HepG2 (cell line): ENCODE measurements at regions not wholly inside any gene's neighbourhood (a gene's known extent, or its start where the extent isn't known, plus 50 kb on each side); places are given as distances from the start of the nearest gene placed in this dataset.

Source experiments
- ATAC-seq: fragments of 200-7000 bp; cut with Tn5 transposase; 3 replicates; pipeline ENCODE4 v1.9.1; 2020; ENCODE audit warnings: mild to moderate bottlenecking, moderate library complexity
- BruUV-seq: library from RNA; stranded (reverse); fragments of 400-500 nt; replicated peaks from 2 replicates; lab custom pipeline; 2021; lab: Mats Ljungman, UMichigan
- CTCF ChIA-PET: fragments of 300-600 bp; formaldehyde crosslinking; extraction: SDS; loops from one replicate; lab custom pipeline; 2021; ENCODE audit warnings: low total read pairs, inconsistent platforms, low intra/inter-chr PET ratio; lab: Yijun Ruan, JAX
- POLR2A ChIA-PET: fragments of 350-600 bp; sonication (Branson Sonifier 250); formaldehyde crosslinking; loops from one replicate; lab custom pipeline; 2020; ENCODE audit warnings: antibody characterized with exemption, inconsistent platforms; lab: Yijun Ruan, JAX
- DNase-seq: peaks from one replicate; pipeline ENCODE4 v3.0.0-alpha.2; 2015; ENCODE audit warnings: low spot score
- FAIRE-seq: peaks from 3 replicates; lab custom pipeline; 2011; peaks lifted over from hg19 to GRCh38; lab: Jason Lieb, UNC
- H2AFZ ChIP-seq: one replicate; pipeline ENCODE4 v1.6.1; 2011; ENCODE audit warnings: low read length, inconsistent platforms
- H3K27ac ChIP-seq: fragments of 300-600 bp; 3 replicates; pipeline ENCODE4 v1.8.0; 2011; ENCODE audit warnings: mixed run types, mild to moderate bottlenecking, mixed read lengths, low read length, inconsistent platforms; ENCODE audit not compliant: insufficient read depth; ENCODE audit errors: extremely low read length
- H3K27me3 ChIP-seq, 2 experiments: fragments of 200-600 bp in 1 of 2; 2 replicates in 1 of 2; 3 replicates in 1 of 2; pipeline versions ENCODE4 v1.6.0 to v1.8.0; 2011; ENCODE audit warnings: low read length in 2 of 2, mild to moderate bottlenecking in 2 of 2, moderate library complexity in 2 of 2, inconsistent platforms in 1 of 2; ENCODE audit not compliant: insufficient read depth in 2 of 2, control insufficient read depth in 1 of 2
- H3K36me3 ChIP-seq, 2 experiments: fragments of 200-600 bp in 1 of 2; replicated peaks in 1 of 2; 2 replicates in 1 of 2; 3 replicates in 1 of 2; pipeline versions ENCODE4 v1.5.1 to v1.8.0; 2011; ENCODE audit warnings: low read length in 2 of 2, inconsistent platforms in 1 of 2; ENCODE audit not compliant: insufficient read depth in 2 of 2, control insufficient read depth in 1 of 2
- H3K4me1 ChIP-seq: 2 replicates; pipeline ENCODE4 v1.5.1; 2012; ENCODE audit warnings: low read length, inconsistent platforms; ENCODE audit not compliant: insufficient read depth
- H3K4me2 ChIP-seq: 2 replicates; pipeline ENCODE4 v1.6.0; 2011; ENCODE audit warnings: low read depth, low read length, inconsistent platforms
- H3K4me3 ChIP-seq, 3 experiments: fragments of 200-600 bp in 1 of 3; sonication (generic), shearing (Covaris generic) in 1 of 3; replicated peaks in 1 of 3; 2 replicates each; pipeline ENCODE4 v1.5.1; 2011 to 2016; ENCODE audit warnings: low read length in 3 of 3, inconsistent platforms in 2 of 3, low read depth in 2 of 3, mild to moderate bottlenecking in 2 of 3, control low read depth in 1 of 3, mixed read lengths in 1 of 3; ENCODE audit not compliant: insufficient read depth in 1 of 3
- H3K79me2 ChIP-seq: one replicate; pipeline ENCODE4 v1.6.1; 2011; ENCODE audit warnings: low read length, inconsistent platforms; ENCODE audit not compliant: insufficient read depth
- H3K9ac ChIP-seq: 2 replicates; pipeline ENCODE4 v1.6.0; 2011; ENCODE audit warnings: mild to moderate bottlenecking, low read depth, low read length, inconsistent platforms; ENCODE audit not compliant: insufficient read depth
- H3K9me3 ChIP-seq: 2 replicates; pipeline ENCODE4 v1.5.1; 2012; ENCODE audit warnings: mild to moderate bottlenecking, low read length
- H4K20me1 ChIP-seq: 2 replicates; pipeline ENCODE4 v1.6.0; 2011; ENCODE audit warnings: inconsistent platforms, mild to moderate bottlenecking, low read length, moderate library complexity; ENCODE audit not compliant: insufficient read depth
- CREB1 ChIP-seq, 2 experiments: fragments of 450-650 bp in 1 of 2; IDR thresholded peaks; 2 replicates each; pipeline ENCODE4 v1.6.1; 2016 to 2017; ENCODE audit warnings: control low read depth in 1 of 2, mild to moderate bottlenecking in 1 of 2, missing compliant biosample characterization in 1 of 2, missing genetic modification characterization in 1 of 2
- EZH2 ChIP-seq: conservative IDR thresholded peaks from 2 replicates; pipeline ENCODE4 v1.6.1; 2012; ENCODE audit warnings: mild to moderate bottlenecking, low read depth, low read length, moderate library complexity
- MBNL3 ChIP-seq: fragments of 250-450 bp; sonication (Bioruptor Pico); conservative IDR thresholded peaks from 2 replicates; pipeline ENCODE4 v1.8.0; 2022; ENCODE audit warnings: mild to moderate bottlenecking, inconsistent platforms
- NFYB ChIP-seq: sonication (generic); formaldehyde crosslinking; IDR thresholded peaks from 2 replicates; pipeline ENCODE4 v1.4.0; 2020; ENCODE audit warnings: missing genetic modification reagents
- PCBP1 ChIP-seq: fragments of 200-400 bp; formaldehyde crosslinking; IDR thresholded peaks from 2 replicates; pipeline ENCODE4 v1.6.1; 2017; ENCODE audit warnings: mild to moderate bottlenecking, low read depth, low read length, borderline replicate concordance
- ZC3H13 ChIP-seq: sonication (generic); formaldehyde crosslinking; IDR thresholded peaks from 2 replicates; pipeline ENCODE4 v1.8.1; 2023; ENCODE audit warnings: mild to moderate bottlenecking, missing genetic modification reagents, moderate library complexity
- ZNF432 ChIP-seq: sonication (generic); formaldehyde crosslinking; IDR thresholded peaks from 2 replicates; pipeline ENCODE4 v1.5.0; 2020; ENCODE audit warnings: missing genetic modification reagents, mild to moderate bottlenecking, borderline replicate concordance
- ZNF737 ChIP-seq: sonication (generic); formaldehyde crosslinking; IDR thresholded peaks from 2 replicates; pipeline ENCODE4 v1.5.0; 2020; ENCODE audit warnings: missing genetic modification reagents, mild to moderate bottlenecking, borderline replicate concordance
- WGBS: methylation state at CpG from one replicate; pipeline ENCODE4 v1.1.6; 2017; ENCODE audit warnings: low lambda C conversion rate; 5-methylcytosine and 5-hydroxymethylcytosine counted together
- in situ Hi-C: cut with HindIII; loops from 2 replicates; pipeline ENCODE4 v1.10.0; 2017; ENCODE audit warnings: low pct_unique_long_range_greater_than_20kb; ENCODE audit not compliant: extremely low pct_ligation_motif_present
- intact Hi-C: fragments of 100-400 bp; cut with micrococcal nuclease; formaldehyde crosslinking; loops from one replicate; pipeline ENCODE4 v1.10.0; 2022; ENCODE audit not compliant: unreplicated experiment
- TF ChIP-seq, protein P1 (sequence below): sonication (generic); formaldehyde crosslinking; IDR thresholded peaks from 2 replicates; pipeline ENCODE4 v1.5.0; 2020; ENCODE audit warnings: mild to moderate bottlenecking, missing genetic modification reagents
- TF ChIP-seq, protein P2 (sequence below): sonication (generic); formaldehyde crosslinking; IDR thresholded peaks from 2 replicates; pipeline ENCODE4 v1.4.0; 2020; ENCODE audit warnings: mild to moderate bottlenecking, missing genetic modification reagents
- TF ChIP-seq, protein P3 (sequence below): sonication (generic); formaldehyde crosslinking; IDR thresholded peaks from 2 replicates; pipeline ENCODE4 v1.5.0; 2020; ENCODE audit warnings: mild to moderate bottlenecking, missing genetic modification reagents, moderate library complexity
- TF ChIP-seq, protein P4 (sequence below): sonication (generic); formaldehyde crosslinking; IDR thresholded peaks from 2 replicates; pipeline ENCODE4 v1.5.0; 2020; ENCODE audit warnings: missing genetic modification reagents

DNA sequence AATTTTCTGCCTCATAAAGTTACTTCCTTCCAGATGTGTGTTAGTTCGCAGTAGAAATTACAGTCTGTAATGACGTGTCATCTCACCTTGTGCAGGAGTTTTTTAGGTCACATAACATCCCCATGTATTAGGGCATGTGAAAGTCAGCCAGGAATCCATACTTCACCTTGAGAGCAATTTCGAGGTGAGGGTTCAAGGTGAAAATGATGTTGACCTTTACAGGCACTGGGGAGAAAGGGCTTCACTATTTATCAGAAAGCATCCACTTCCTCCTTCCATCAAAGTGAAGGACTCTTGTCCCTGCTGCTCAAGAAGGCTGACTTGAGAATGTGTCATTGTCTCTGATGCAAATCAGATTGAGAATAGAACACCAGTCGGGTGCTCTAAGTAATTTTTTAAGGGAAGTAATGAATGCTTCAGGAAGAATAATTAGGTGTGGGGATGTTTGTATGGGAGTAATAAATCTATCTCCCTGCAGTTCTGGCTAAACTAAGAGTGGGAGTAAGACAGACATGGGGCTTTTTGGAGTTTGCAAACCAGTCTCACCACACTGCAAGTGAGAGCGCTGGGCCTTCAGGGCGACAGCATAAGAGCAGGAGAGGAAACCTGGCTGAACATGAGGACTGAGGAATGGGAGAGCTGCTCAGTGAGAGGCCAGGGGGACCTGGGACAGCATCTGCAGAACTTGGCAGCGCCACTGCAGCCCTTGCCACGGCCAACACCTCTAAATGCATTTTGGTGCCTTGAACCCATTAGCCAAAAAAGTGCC is 85.9 kb upstream of the IL12A start:
- H3K36me3 ChIP-seq, result no peaks in the 10 kb centered on the region
- H3K27ac ChIP-seq, result no peak overlapping the region
- H4K20me1 ChIP-seq, result no peaks in the 10 kb centered on the region
- BruUV-seq, result no TSS peak
- no peak overlapping the region for H3K4me2 ChIP-seq
- H3K4me1 ChIP-seq, result no peaks in the 10 kb centered on the region
- WGBS, result 30% methylated on average over 6 of the region's 8 CpGs
- ATAC-seq (no peak), DNase-seq (no peak), FAIRE-seq (no peak)
- in situ Hi-C loops, result no loop called here
- CTCF ChIA-PET, result no interaction called here
- TF ChIP-seq MBNL3, result no peak
- TF ChIP-seq CREB1 (IDR thresholded peaks at IDR 0.05), result peak; percentile 61
- no peak for TF ChIP-seq CREB1 (CRISPR knock-in tag; IDR thresholded peaks at IDR 0.05)
- H3K9me3 ChIP-seq, result no peaks in the 10 kb centered on the region
- no peak overlapping the region for H2AFZ ChIP-seq
- H3K27me3 ChIP-seq, result no peaks in the 10 kb centered on the region
- no peak overlapping the region for H3K9ac ChIP-seq
- intact Hi-C loops, result no loop called here
- no peak overlapping the region for H3K4me3 ChIP-seq
- POLR2A ChIA-PET, result no interaction called here
- no peaks in the 10 kb centered on the region for H3K79me2 ChIP-seq

DNA sequence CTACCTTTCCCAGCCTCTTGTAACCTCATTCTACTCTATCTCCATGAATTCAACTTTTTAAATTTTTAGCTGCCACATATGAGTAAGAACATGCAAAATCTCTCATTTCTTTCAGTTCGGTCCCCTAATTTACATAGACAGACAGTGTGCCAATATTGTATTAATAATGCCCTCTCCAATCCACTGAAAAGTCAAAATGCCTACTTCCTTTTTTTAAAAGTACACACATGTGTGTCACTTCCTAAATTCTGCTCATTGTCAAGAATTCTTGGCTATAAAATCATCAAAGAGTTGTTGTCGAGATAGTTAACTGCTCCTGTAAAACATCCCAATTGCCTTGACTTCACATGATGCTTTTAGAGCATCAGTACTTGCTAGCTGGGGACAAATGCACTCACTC is 84.2 kb upstream of the IL12A start:
- no peak overlapping the region for H3K4me2 ChIP-seq
- no peaks in the 10 kb centered on the region for H3K36me3 ChIP-seq
- no peak overlapping the region for H3K9ac ChIP-seq
- CTCF ChIA-PET, result no interaction called here
- in situ Hi-C loops (no loop called here), intact Hi-C loops (no loop called here)
- WGBS, result 33% methylated on average over 2 of the region's 2 CpGs
- H3K4me3 ChIP-seq, result no peak overlapping the region
- BruUV-seq, result no TSS peak
- no peaks in the 10 kb centered on the region for H3K9me3 ChIP-seq
- H3K27me3 ChIP-seq, result no peaks in the 10 kb centered on the region
- no peaks in the 10 kb centered on the region for H4K20me1 ChIP-seq
- H3K27ac ChIP-seq, result no peak overlapping the region
- no peaks in the 10 kb centered on the region for H3K79me2 ChIP-seq
- H2AFZ ChIP-seq, result no peak overlapping the region
- FAIRE-seq, result no peak
- DNase-seq, result no peak
- POLR2A ChIA-PET, result no interaction called here
- no peak for ATAC-seq
- H3K4me1 ChIP-seq, result no peaks in the 10 kb centered on the region
- TF ChIP-seq, protein P1, sequence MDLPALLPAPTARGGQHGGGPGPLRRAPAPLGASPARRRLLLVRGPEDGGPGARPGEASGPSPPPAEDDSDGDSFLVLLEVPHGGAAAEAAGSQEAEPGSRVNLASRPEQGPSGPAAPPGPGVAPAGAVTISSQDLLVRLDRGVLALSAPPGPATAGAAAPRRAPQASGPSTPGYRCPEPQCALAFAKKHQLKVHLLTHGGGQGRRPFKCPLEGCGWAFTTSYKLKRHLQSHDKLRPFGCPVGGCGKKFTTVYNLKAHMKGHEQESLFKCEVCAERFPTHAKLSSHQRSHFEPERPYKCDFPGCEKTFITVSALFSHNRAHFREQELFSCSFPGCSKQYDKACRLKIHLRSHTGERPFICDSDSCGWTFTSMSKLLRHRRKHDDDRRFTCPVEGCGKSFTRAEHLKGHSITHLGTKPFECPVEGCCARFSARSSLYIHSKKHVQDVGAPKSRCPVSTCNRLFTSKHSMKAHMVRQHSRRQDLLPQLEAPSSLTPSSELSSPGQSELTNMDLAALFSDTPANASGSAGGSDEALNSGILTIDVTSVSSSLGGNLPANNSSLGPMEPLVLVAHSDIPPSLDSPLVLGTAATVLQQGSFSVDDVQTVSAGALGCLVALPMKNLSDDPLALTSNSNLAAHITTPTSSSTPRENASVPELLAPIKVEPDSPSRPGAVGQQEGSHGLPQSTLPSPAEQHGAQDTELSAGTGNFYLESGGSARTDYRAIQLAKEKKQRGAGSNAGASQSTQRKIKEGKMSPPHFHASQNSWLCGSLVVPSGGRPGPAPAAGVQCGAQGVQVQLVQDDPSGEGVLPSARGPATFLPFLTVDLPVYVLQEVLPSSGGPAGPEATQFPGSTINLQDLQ, result no peak
- TF ChIP-seq ZNF432 (no peak), NFYB (no peak), ZNF737 (CRISPR knock-in tag) (no peak), EZH2 (no peak), ZC3H13 (no peak), PCBP1 (no peak)
- TF ChIP-seq, protein P2, sequence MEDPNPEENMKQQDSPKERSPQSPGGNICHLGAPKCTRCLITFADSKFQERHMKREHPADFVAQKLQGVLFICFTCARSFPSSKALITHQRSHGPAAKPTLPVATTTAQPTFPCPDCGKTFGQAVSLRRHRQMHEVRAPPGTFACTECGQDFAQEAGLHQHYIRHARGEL (CRISPR knock-in tag), result no peak
- TF ChIP-seq, protein P3, sequence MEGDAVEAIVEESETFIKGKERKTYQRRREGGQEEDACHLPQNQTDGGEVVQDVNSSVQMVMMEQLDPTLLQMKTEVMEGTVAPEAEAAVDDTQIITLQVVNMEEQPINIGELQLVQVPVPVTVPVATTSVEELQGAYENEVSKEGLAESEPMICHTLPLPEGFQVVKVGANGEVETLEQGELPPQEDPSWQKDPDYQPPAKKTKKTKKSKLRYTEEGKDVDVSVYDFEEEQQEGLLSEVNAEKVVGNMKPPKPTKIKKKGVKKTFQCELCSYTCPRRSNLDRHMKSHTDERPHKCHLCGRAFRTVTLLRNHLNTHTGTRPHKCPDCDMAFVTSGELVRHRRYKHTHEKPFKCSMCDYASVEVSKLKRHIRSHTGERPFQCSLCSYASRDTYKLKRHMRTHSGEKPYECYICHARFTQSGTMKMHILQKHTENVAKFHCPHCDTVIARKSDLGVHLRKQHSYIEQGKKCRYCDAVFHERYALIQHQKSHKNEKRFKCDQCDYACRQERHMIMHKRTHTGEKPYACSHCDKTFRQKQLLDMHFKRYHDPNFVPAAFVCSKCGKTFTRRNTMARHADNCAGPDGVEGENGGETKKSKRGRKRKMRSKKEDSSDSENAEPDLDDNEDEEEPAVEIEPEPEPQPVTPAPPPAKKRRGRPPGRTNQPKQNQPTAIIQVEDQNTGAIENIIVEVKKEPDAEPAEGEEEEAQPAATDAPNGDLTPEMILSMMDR, result no peak
- TF ChIP-seq, protein P4, sequence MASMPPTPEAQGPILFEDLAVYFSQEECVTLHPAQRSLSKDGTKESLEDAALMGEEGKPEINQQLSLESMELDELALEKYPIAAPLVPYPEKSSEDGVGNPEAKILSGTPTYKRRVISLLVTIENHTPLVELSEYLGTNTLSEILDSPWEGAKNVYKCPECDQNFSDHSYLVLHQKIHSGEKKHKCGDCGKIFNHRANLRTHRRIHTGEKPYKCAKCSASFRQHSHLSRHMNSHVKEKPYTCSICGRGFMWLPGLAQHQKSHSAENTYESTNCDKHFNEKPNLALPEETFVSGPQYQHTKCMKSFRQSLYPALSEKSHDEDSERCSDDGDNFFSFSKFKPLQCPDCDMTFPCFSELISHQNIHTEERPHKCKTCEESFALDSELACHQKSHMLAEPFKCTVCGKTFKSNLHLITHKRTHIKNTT (CRISPR knock-in tag), result no peak
